GOT3 (cell line): ENCODE measurements at regions not wholly inside any gene's neighbourhood (a gene's known extent, or its start where the extent isn't known, plus 50 kb on each side); places are given as distances from the start of the nearest gene placed in this dataset.

Source experiments
- DNase-seq: peaks from one replicate; lab custom pipeline; 2025; ENCODE audit warnings: mixed read lengths; lab: John Stamatoyannopoulos, UW

- DNase-seq = no peak
Observed at GRCh38 chr14:28468191-28469151, 298.1 kb upstream of the FOXG1 start.

- DNase-seq = no peak
Observed at GRCh38 chr14:28482251-28483040, 284.1 kb upstream of the FOXG1 start.

DNA sequence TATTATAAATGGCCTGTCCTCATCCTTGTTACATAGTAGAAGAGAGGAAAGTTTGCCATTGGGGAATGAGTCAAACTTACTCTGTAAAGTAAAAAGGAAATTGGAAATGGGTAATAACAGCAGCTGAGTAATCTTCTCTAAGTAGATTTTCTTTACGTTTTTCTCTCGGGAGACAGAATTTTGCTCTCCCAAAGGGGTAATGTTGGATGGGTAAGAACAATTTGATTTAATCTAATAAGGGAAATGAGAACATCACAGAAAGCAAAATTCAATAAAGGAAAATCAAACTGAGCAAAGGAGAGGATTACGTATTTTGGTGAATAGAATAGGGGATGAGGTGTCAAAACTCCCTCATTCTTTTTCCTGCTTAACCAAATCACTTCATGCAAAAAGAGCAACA lies 283.1 kb upstream of the FOXG1 start:
- no peak for DNase-seq

- no peak for DNase-seq
Observed at GRCh38 chr14:28488684-28489083, 277.9 kb upstream of the FOXG1 start.

DNA sequence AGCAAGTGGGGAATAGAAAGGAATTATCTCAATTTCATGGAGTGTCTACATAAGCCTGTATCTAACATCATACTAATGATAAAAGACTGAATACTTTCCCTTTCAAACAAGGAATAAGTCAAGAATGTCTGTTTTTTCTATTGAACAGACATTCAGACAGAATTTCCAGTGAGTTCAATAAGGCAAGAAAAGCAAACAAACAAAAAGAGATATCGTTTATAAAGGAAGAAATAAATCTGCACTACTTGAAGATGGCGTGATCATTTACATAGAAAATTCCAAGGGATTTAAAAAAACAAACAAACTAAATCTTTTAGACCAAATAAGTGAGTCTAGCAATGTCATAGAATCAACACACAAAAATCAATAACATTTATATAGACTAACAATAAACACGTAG lies 273.1 kb upstream of the FOXG1 start:
- no peak for DNase-seq

GRCh38 chr14:28494196-28494595 lies 272.4 kb upstream of the FOXG1 start:
- DNase-seq = no peak

DNA sequence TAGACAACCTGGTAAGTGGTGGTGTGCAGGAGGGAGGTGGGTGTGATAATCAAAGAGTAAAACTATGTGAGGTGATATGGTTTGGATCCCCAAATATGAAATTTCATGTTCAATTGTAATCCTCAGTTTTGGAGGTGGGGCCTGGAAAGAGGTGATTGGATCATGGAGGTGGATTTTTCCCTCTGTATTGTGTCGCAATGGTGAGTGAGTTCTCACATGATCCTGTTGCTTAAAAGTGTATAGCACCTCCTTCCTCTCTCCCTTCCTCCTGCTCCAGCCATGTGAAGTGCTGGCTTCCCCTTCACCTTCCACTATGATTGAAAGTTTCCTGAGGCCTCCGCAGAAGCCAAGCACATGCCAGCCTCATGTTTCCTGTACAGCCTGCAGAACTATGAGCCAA lies 270.2 kb upstream of the FOXG1 start:
- no peak for DNase-seq

DNA sequence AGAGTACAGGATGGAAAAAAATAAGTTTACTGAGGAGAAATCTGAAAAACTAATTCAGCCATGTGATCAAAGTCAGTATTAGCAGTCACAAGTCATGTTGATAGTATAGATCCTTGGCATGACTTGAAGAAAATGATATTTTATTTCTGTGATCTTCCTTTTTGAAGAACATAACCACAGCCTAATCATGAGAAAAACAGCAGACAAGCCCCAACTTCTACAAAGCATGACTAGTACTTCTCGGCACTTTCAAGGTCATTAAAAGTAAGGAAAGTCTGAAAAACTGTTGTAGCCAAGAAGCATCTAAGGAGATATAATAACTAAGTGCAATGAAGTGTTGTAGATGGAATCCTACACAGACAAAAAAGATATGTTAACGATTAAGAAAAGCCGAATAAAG lies 264.1 kb upstream of the FOXG1 start:
- no peak for DNase-seq

- DNase-seq = no peak
Observed at GRCh38 chr14:28515571-28515970, 251.0 kb upstream of the FOXG1 start.

DNA sequence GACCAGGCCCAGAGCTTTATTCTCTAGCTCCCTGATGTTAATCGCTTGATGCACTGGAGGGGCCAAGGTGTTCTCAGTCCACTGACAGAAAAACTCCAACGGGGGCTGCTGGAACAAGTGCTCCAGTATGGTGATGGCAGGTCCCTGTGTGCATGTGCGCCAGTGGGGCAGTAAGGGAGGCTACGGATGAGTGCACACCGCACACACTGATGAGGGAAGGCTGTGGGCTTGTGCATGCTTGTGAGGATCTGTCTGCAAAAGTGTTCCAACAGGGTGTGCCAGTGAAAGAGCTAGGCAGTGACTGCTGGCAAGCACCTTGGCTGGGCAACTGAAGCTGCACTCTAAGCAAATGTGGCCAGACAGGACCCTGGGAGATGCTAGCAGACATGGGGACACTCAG lies 229.7 kb upstream of the FOXG1 start:
- DNase-seq = no peak

DNA sequence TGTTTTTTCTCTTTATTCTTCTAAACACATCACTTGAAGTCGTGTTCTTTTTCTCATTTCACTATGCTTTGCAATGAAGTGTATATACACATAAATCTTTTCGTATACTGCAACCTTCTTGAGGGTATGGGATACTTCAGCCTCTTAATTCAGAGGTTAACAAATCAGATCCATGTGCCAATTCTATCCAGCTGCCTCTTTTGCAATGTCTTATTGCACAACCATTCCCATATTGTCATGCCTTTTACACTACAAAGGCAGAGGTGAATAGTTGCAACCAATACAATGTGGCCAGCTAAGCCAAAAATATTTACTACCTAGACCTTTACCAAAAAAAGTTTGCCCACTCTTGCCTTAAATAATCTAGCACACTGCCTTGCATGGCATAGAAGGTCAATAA lies 224.5 kb upstream of the FOXG1 start:
- no peak for DNase-seq

DNA sequence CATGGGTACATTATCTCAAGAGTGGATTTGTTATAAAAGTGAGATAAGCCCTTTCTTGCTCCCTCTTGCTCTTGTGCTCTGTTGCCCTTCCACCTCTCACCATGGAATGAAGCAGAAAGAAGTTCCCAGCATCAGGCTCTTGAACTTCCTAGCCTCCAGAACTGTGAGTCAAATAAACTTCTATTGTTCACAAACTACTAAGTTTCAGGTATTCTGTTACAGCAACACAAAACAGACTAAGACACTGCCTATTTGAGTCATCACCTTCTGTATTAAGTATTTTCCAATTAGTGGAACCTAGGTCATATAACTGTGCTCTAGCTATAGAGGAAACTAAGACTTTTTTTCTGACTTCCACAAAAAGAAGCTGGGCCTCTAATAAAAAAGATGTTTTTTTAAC lies 201.2 kb upstream of the FOXG1 start:
- DNase-seq = no peak

GRCh38 chr14:28570391-28570790 lies 196.2 kb upstream of the FOXG1 start:
- DNase-seq = no peak

DNA sequence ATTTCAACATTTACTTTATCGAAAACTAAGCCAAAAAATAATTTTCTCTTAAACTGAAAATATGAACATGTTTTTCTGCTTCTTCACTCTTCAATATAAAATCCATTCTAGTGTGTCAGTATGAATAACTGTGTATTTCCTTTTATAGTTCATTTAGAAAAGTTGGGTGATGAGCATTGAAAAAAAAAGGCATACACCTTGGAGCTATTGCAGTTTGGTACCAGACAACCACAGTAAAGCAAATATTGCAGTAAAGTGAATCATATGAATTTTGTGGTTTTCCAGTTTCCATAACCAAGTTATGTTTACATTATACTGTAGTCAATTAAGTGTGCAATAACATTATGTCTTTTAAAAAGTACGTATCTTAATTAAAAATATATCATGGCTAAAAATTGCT lies 195.0 kb upstream of the FOXG1 start:
- no peak for DNase-seq

GRCh38 chr14:28576523-28576922 lies 190.1 kb upstream of the FOXG1 start:
- DNase-seq = no peak

GRCh38 chr14:28577187-28577586 lies 189.4 kb upstream of the FOXG1 start:
- no peak for DNase-seq

DNA sequence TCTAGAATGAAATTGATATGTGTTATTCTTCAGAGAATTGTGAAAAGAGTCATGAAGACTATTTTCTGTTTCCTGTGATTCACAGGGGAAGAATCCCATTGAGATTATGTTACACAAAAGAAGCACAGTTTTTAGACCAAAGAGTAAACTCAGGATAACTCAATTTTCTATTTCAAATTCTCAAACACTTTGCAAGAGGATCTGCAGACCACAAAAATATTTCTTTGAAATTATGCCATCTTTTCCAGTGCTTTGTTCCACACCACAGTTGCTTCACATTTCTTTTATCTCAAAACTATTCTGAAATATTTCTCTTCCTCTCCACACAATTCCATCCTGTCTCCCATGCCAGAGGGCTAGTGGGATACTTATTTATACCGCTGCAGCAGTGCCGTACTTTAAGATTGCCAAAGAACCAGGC lies 188.9 kb upstream of the FOXG1 start:
- DNase-seq = no peak

DNA sequence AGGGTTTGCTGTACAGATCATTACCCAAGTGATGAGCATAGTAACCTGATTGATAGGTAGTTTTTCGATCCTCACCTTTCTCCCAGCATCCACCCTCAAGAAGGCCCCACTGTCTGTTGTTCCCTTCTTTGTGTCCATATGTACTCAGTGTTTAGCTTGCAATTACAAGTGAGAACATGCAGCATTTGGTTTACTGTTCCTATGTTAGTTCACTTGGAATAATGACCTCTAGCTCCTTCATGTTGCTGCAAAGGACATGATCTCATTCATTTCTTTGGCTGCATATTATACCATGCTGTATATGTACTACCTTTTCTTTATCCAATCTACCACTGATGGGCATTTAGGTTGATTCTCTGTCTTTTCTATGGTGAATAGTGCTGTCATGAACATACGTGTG lies 181.6 kb upstream of the FOXG1 start:
- no peak for DNase-seq

DNA sequence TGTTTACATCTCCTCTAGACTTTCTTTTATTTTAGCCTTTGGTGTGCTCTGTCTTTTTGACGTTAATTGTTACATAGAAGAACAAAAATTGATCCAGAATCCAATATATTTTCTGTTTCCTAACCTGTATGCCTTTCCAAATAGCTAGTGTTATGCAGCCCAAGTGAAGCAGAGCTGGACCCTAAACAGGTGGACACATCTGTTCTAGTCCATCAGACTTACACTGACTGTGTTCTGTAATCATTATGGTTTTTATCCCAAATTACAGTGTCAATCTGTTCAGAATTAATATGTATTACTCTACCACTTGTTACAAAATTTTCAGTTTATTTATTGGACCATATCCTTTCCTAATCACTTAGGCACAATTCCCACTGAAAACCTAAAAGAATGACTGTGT lies 176.8 kb upstream of the FOXG1 start:
- no peak for DNase-seq

DNA sequence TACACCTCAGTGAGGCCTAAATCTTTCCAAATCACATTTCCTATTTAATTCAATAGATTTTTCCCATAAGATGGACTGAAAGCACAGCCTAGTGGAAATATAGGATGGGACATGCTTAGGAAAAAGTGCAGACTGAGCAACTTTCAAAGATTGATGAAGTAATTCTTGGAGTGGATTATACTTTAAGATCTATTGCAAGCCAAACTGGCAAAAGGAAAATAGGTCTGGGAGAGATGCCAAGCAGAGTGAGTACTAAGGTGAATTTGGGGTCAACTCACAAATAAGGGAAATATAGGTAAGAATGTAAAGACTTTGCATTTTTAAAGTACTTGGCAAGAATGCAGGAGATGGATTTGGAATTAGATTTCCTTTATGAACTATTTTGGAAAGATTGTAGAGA lies 170.2 kb upstream of the FOXG1 start:
- no peak for DNase-seq

DNA sequence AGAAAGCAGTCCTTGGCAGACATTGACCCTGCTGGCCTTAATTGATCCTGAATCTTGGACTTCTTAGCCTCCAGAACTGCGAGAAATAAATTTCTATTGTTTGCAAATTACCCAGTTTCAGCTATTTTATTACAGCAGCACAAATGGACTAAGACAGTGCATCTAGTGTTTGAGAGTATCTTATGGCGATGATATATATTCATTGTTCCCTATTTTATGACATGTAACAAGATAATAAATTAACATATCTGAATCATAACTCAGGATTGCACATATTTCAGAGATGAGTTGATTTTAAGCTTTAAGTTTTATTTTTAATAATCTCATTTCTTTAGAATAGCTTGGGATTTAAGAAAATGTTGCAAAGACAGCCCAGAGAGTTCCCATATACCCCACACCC lies 167.4 kb upstream of the FOXG1 start:
- DNase-seq = no peak

DNA sequence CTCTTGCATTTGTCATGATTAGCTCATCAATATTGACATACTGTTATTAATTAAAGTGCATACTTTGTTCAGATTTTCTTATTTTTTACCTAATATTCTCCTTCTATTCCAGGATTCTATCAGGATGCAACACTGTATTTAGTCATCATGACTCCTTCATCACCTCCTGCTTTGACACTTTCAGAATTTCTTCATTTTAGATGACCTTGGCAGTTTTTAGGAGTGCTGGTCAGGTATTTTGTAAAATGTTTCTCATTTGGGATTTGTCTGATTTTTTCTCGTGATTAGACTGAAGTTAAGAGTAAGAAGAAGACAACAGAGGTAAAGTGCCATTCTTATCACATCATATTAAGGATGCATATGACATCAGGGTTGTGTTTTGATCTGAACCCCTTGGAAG lies 167.0 kb upstream of the FOXG1 start:
- no peak for DNase-seq

GRCh38 chr14:28603606-28604005 lies 163.0 kb upstream of the FOXG1 start:
- DNase-seq = no peak
